ENCODE measurements at regions not wholly inside any gene's neighbourhood (a gene's known extent, or its start where the extent isn't known, plus 50 kb on each side); places are given as distances from the start of the nearest gene placed in this dataset.

- Histone ChIP-seq H3K9me2 (replicated peaks; ENCODE audit: low read depth, low read length) (no peaks in the 10 kb centered on the region), H4K20me1 (ENCODE audit: insufficient read depth, low read length, poor library complexity, severe bottlenecking) (no peaks in the 10 kb centered on the region), H3K9ac (ENCODE audit: low read depth, low read length, poor library complexity, severe bottlenecking) (no peak overlapping the region), H3K9me3 (ENCODE audit: insufficient read depth, low read depth, low read length) (no peaks in the 10 kb centered on the region), H3K36me3 (ENCODE audit: insufficient read depth, low read length) (no peaks in the 10 kb centered on the region), H3K79me2 (ENCODE audit: insufficient read depth, low read length) (no peaks in the 10 kb centered on the region), H3K4me2 (ENCODE audit: low read depth, low read length, poor library complexity, severe bottlenecking) (no peak overlapping the region), H3K4me3 (ENCODE audit: low read length, poor library complexity, severe bottlenecking) (no peak overlapping the region), H2AFZ (ENCODE audit: low read length) (no peak overlapping the region), H3F3A (ENCODE audit: low read depth) (no peaks in the 10 kb centered on the region), H3K27me3 (ENCODE audit: insufficient read depth, low read length, poor library complexity, severe bottlenecking) (no peaks in the 10 kb centered on the region), H3K4me1 (ENCODE audit: insufficient read depth, low read length, poor library complexity, severe bottlenecking) (no peaks in the 10 kb centered on the region)
- no peak for TF ChIP-seq EZH2phosphoT487 (IDR thresholded peaks at IDR 0.05; ENCODE audit: borderline replicate concordance)
- TF ChIP-seq CTCF (conservative IDR thresholded peaks at IDR 0.05; ENCODE audit: low read length) = no peak
Measured at GRCh38 chr2:140033638-140034037, 1253.4 kb upstream of the NXPH2 start.

- Histone ChIP-seq H4K20me1 (ENCODE audit: insufficient read depth, low read length, poor library complexity, severe bottlenecking) (no peaks in the 10 kb centered on the region), H3F3A (ENCODE audit: low read depth) (no peaks in the 10 kb centered on the region), H2AFZ (ENCODE audit: low read length) (no peak overlapping the region), H3K9me2 (replicated peaks; ENCODE audit: low read depth, low read length) (no peaks in the 10 kb centered on the region), H3K9ac (ENCODE audit: low read depth, low read length, poor library complexity, severe bottlenecking) (no peak overlapping the region), H3K4me2 (ENCODE audit: low read depth, low read length, poor library complexity, severe bottlenecking) (no peak overlapping the region), H3K4me3 (ENCODE audit: low read length, poor library complexity, severe bottlenecking) (no peak overlapping the region), H3K36me3 (ENCODE audit: insufficient read depth, low read length) (no peaks in the 10 kb centered on the region), H3K79me2 (ENCODE audit: insufficient read depth, low read length) (no peaks in the 10 kb centered on the region), H3K27me3 (ENCODE audit: insufficient read depth, low read length, poor library complexity, severe bottlenecking) (no peaks in the 10 kb centered on the region), H3K9me3 (ENCODE audit: insufficient read depth, low read depth, low read length) (no peaks in the 10 kb centered on the region), H3K4me1 (ENCODE audit: insufficient read depth, low read length, poor library complexity, severe bottlenecking) (no peaks in the 10 kb centered on the region)
- TF ChIP-seq CTCF (conservative IDR thresholded peaks at IDR 0.05; ENCODE audit: low read length) (no peak), EZH2phosphoT487 (IDR thresholded peaks at IDR 0.05; ENCODE audit: borderline replicate concordance) (no peak)
Measured at GRCh38 chr2:140027966-140028365, 1247.8 kb upstream of the NXPH2 start.

DNA sequence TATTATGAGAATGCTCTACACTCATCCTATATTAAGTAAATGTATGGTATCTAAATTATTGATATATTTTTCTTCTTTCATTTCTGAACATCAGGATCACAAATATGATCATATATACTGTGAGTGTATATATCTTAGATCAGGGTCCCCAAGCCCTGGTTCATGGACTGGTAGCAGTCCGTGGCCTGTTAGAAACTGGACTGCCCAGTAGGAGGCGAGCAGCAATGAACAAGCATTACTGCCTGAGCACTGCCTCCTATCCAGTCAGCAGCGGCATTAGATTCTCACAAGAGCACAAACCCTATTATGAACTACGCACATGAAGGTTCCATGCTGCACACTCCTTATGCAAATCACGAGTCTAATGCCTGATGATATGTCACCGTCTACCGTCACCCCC, 1247.1 kb upstream of the NXPH2 start:
- Histone ChIP-seq H3K9ac (ENCODE audit: low read depth, low read length, poor library complexity, severe bottlenecking) (no peak overlapping the region), H3K79me2 (ENCODE audit: insufficient read depth, low read length) (no peaks in the 10 kb centered on the region), H3F3A (ENCODE audit: low read depth) (no peaks in the 10 kb centered on the region), H2AFZ (ENCODE audit: low read length) (no peak overlapping the region), H3K4me2 (ENCODE audit: low read depth, low read length, poor library complexity, severe bottlenecking) (no peak overlapping the region), H3K9me3 (ENCODE audit: insufficient read depth, low read depth, low read length) (no peaks in the 10 kb centered on the region), H3K36me3 (ENCODE audit: insufficient read depth, low read length) (no peaks in the 10 kb centered on the region), H3K4me1 (ENCODE audit: insufficient read depth, low read length, poor library complexity, severe bottlenecking) (no peaks in the 10 kb centered on the region), H4K20me1 (ENCODE audit: insufficient read depth, low read length, poor library complexity, severe bottlenecking) (no peaks in the 10 kb centered on the region), H3K4me3 (ENCODE audit: low read length, poor library complexity, severe bottlenecking) (no peak overlapping the region), H3K27me3 (ENCODE audit: insufficient read depth, low read length, poor library complexity, severe bottlenecking) (no peaks in the 10 kb centered on the region), H3K9me2 (replicated peaks; ENCODE audit: low read depth, low read length) (no peaks in the 10 kb centered on the region)
- TF ChIP-seq EZH2phosphoT487 (IDR thresholded peaks at IDR 0.05; ENCODE audit: borderline replicate concordance) = no peak
- no peak for TF ChIP-seq CTCF (conservative IDR thresholded peaks at IDR 0.05; ENCODE audit: low read length)
